ENCODE measurements at regions not wholly inside any gene's neighbourhood (a gene's known extent, or its start where the extent isn't known, plus 50 kb on each side); places are given as distances from the start of the nearest gene placed in this dataset.

DNA sequence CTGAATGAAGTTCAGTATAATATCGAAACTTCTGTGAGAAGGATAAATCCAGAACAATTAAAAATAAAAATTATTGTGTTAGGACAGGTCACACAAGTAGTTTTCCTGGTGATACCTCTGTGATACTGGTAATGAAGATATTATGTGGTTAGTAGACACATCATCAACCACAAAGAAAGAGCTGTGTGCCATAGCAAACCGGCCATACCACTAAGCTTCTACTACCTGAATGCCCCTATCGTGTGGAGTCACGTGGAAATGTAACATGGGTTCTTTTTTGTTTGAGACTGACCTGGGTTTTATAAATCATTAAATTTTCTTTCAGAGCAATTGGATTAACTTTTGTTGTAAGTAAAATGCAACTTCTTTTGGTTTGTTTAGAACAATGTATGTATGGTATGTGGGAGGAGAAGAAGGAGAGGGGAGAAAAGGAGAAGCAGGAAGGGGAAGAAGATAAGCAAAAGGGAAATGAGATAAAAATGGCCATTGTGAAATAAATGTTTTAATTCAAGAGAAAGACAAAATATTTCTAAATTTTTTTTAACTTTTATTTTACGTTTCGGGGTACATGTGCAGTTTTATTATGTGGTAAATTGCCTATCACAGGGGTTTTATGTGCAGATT lies 58.2 kb upstream of the LRRC8B start:
- no peak overlapping the region for H3K4me3 Mint-ChIP-seq
- H3K36me3 Mint-ChIP-seq (ENCODE audit: insufficient read depth): no peaks in the 10 kb centered on the region
- H3K4me1 Mint-ChIP-seq: peaks cover 10% of the 10 kb centered on the region
- ATAC-seq (replicated peaks; ENCODE audit: extremely low read depth, poor library complexity, severe bottlenecking) (no peak), DNase-seq (ENCODE audit: low spot score in 2 of 2) (no peak)
- H3K9me3 Mint-ChIP-seq: no peaks in the 10 kb centered on the region
- no peak overlapping the region for H3K27ac Mint-ChIP-seq (ENCODE audit: low read depth)
- peaks cover 75% of the 10 kb centered on the region for H3K27me3 Mint-ChIP-seq

DNA sequence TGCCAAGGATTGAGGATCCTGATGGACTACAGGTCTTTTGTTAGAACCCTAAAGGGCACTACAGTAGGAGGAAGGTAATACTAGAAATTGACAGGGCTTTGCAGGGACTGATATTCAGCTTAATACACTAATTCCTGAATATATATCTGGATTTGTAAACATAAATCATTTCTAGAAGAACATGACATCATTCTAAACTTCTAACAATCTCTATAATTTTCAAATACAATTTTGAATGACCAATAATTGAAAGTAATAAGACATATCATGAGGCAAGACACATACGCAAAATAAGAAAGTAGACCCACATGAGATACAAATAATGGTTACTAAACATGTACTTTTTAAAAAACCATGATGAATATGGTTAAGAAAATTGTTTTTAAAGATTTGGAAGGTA lies 52.4 kb upstream of the LRRC8B start:
- Mint-ChIP-seq H3K9me3 (peaks cover 17% of the 10 kb centered on the region), H3K27me3 (peaks cover 23% of the 10 kb centered on the region), H3K27ac (ENCODE audit: low read depth) (no peak overlapping the region), H3K36me3 (ENCODE audit: insufficient read depth) (peaks cover 1% of the 10 kb centered on the region), H3K4me3 (no peak overlapping the region), H3K4me1 (peaks cover 5% of the 10 kb centered on the region)
- DNase-seq (ENCODE audit: low spot score in 2 of 2) (no peak), ATAC-seq (replicated peaks; ENCODE audit: extremely low read depth, poor library complexity, severe bottlenecking) (no peak)

DNA sequence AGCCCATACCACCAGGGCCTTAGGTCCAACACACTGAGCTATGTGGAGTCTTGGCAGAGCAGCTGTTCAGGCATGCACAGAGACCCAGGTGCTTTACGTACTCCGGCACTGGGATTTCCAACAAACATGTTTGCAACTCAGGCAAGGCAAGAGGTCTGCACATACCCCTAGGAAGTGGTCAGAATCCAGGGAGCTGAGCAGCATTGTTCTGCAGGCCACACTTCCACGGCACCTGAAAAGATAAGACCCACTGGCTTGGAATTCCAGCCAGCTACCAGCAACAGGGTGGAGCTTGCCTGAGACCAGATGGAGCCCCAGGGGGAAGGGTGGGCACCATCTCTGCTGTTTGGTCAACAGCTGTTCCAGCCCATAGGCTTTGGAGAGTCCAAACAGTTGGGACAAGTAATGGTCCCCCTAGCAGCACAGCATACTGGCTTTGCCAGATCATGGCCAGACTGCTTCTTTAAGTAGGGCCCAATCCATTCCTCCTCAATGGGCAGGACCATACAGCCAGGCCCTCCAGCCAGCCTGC lies 51.7 kb upstream of the LRRC8B start:
- H3K36me3 Mint-ChIP-seq (ENCODE audit: insufficient read depth): peaks cover 1% of the 10 kb centered on the region
- DNase-seq (ENCODE audit: low spot score in 2 of 2) (no peak), ATAC-seq (replicated peaks; ENCODE audit: extremely low read depth, poor library complexity, severe bottlenecking) (no peak)
- H3K9me3 Mint-ChIP-seq: peaks cover 17% of the 10 kb centered on the region
- no peak overlapping the region for H3K4me3 Mint-ChIP-seq
- peaks cover 19% of the 10 kb centered on the region for H3K27me3 Mint-ChIP-seq
- peaks cover 5% of the 10 kb centered on the region for H3K4me1 Mint-ChIP-seq
- no peak overlapping the region for H3K27ac Mint-ChIP-seq (ENCODE audit: low read depth)

Measured in central memory CD8-positive, alpha-beta T cell (primary cell).